ENCODE measurements at regions not wholly inside any gene's neighbourhood (a gene's known extent, or its start where the extent isn't known, plus 50 kb on each side); places are given as distances from the start of the nearest gene placed in this dataset.

- H2AK5ac ChIP-seq (ENCODE audit: insufficient read length, low read length), result no peak overlapping the region
- H3K27me3 ChIP-seq (ENCODE audit: insufficient read depth, low read length), result no peaks in the 10 kb centered on the region
- H3K23ac ChIP-seq (ENCODE audit: insufficient read length, low read depth, low read length), result no peak overlapping the region
- H3T11ph ChIP-seq (ENCODE audit: low read length), result no peak overlapping the region
- H3K27ac ChIP-seq (ENCODE audit: insufficient read length, low read depth, low read length), result no peak overlapping the region
- no peak overlapping the region for H4K91ac ChIP-seq (ENCODE audit: insufficient read length, low read depth, low read length)
- H3K79me2 ChIP-seq (ENCODE audit: insufficient read depth, low read length), result no peaks in the 10 kb centered on the region
- no peaks in the 10 kb centered on the region for H4K20me1 ChIP-seq (ENCODE audit: control insufficient read depth, insufficient read depth, insufficient read length)
- H3K9ac ChIP-seq (ENCODE audit: extremely low read depth, insufficient read length, low read length), result no peak overlapping the region
- H2BK120ac ChIP-seq (ENCODE audit: low read depth, low read length, poor library complexity, severe bottlenecking), result no peak overlapping the region
- no peaks in the 10 kb centered on the region for H3K23me2 ChIP-seq (ENCODE audit: insufficient read length, low read depth, low read length, poor library complexity, severe bottlenecking)
- H3K4ac ChIP-seq (ENCODE audit: low read depth, low read length), result no peak overlapping the region
- DNase-seq, result no peak
- H2AFZ ChIP-seq (ENCODE audit: low read length), result no peak overlapping the region
- no peaks in the 10 kb centered on the region for H3K9me3 ChIP-seq (ENCODE audit: control insufficient read depth, low read depth, low read length)
- Mint-ChIP-seq H3K4me1 (no peaks in the 10 kb centered on the region), H3K27me3 (ENCODE audit: low read depth) (peaks cover 2% of the 10 kb centered on the region; the same call in 1 of the 2 replicates), H3K27ac (peak overlapping the region in 1 of 3 experiments; percentile 82; a peak in 1 of 7 replicates), H3K4me3 (no peak overlapping the region), H3K9me3 (no peaks in the 10 kb centered on the region; a peak in 2 of 5 replicates), H3K36me3 (ENCODE audit: insufficient read depth in 1 of 3, low read depth in 3 of 3) (no peaks in the 10 kb centered on the region)
- H3K4me1 ChIP-seq (ENCODE audit: insufficient read depth, low read length), result no peaks in the 10 kb centered on the region
- no CpG with 5 or more reads among the region's 1 CpG for WGBS (ENCODE audit: extremely low coverage, insufficient read length, low lambda C conversion rate)
- H4K5ac ChIP-seq (ENCODE audit: insufficient read length, low read depth, low read length), result no peak overlapping the region
- no peak for TF ChIP-seq CTCF (conservative IDR thresholded peaks at IDR 0.05)
- no peak overlapping the region for H3K4me2 ChIP-seq (ENCODE audit: insufficient read depth, insufficient read length, low read length)
- H3K18ac ChIP-seq (ENCODE audit: insufficient read length, low read depth, low read length), result no peak overlapping the region
- no peak overlapping the region for H2BK5ac ChIP-seq (ENCODE audit: insufficient read length, low read length)
- no peaks in the 10 kb centered on the region for H3K79me1 ChIP-seq (ENCODE audit: insufficient read depth, low read depth, low read length, poor library complexity, severe bottlenecking)
- no peak overlapping the region for H2BK15ac ChIP-seq (ENCODE audit: low read depth, low read length)
- H3K56ac ChIP-seq (ENCODE audit: insufficient read length, low read depth, low read length), result no peak overlapping the region
- H3K14ac ChIP-seq (ENCODE audit: insufficient read depth, low read length), result no peak overlapping the region
- no peak overlapping the region for H4K8ac ChIP-seq (replicated peaks; ENCODE audit: insufficient read length, low read depth, low read length)
- no peak overlapping the region for H2BK20ac ChIP-seq (ENCODE audit: low read depth, low read length, poor library complexity, severe bottlenecking)
- no peak overlapping the region for H2BK12ac ChIP-seq (ENCODE audit: insufficient read length, low read depth, low read length)
These were observed 53.2 kb upstream of the SLC4A10 start for GRCh38 chr2:161571051-161571429.

Measured in H9 (cell line).